Tibial nerve (tissue), 4 donors: ENCODE measurements at regions not wholly inside any gene's neighbourhood (a gene's known extent, or its start where the extent isn't known, plus 50 kb on each side); places are given as distances from the start of the nearest gene placed in this dataset.

Source experiments
- DNase-seq, 2 donors: peaks; one replicate each; pipeline ENCODE4 v3.0.0-alpha.2; 2019; ENCODE audit warnings: low spot score in 2 of 2
- H3K27ac ChIP-seq, 4 donors: fragments of 200-600 bp; sonication (generic) in 3 of 4; one replicate each; pipeline ENCODE4 v1.5.1; 2017 to 2019; ENCODE audit warnings: mild to moderate bottlenecking in 1 of 4
- H3K27me3 ChIP-seq, 2 donors: fragments of 200-600 bp; sonication (generic) in 1 of 2; one replicate each; pipeline versions ENCODE4 v1.5.1 to v1.6.0; 2017 to 2019
- H3K36me3 ChIP-seq, 3 donors: fragments of 200-600 bp; sonication (generic); one replicate each; pipeline ENCODE4 v1.5.1; 2018 to 2019
- H3K4me1 ChIP-seq, 4 donors: fragments of 200-600 bp; sonication (generic) in 3 of 4; one replicate each; pipeline ENCODE4 v1.5.1; 2017 to 2019
- H3K4me3 ChIP-seq, 4 donors: fragments of 200-600 bp; sonication (generic) in 3 of 4; one replicate each; pipeline ENCODE4 v1.5.1; 2017 to 2019; ENCODE audit warnings: mild to moderate bottlenecking in 1 of 4, moderate library complexity in 1 of 4
- H3K9me3 ChIP-seq, 4 donors: fragments of 200-600 bp; sonication (generic) in 3 of 4; one replicate each; pipeline ENCODE4 v1.5.1; 2017 to 2019
- EP300 ChIP-seq, 2 donors: sonication (generic); formaldehyde crosslinking; IDR thresholded peaks; one replicate each; pipeline ENCODE4 v1.6.1; 2017; ENCODE audit warnings: antibody characterized with exemption in 2 of 2, mild to moderate bottlenecking in 1 of 2
- POLR2A ChIP-seq, 2 donors: fragments of 450-650 bp; IDR thresholded peaks; one replicate each; pipeline ENCODE4 v1.6.1; 2017; ENCODE audit warnings: antibody characterized with exemption in 2 of 2, mild to moderate bottlenecking in 2 of 2, moderate library complexity in 2 of 2
- WGBS, 2 donors: methylation state at CpG; one replicate each; pipeline ENCODE4 v1.1.5; 2018; 5-methylcytosine and 5-hydroxymethylcytosine counted together
- TF ChIP-seq, protein P1 (sequence below), 5 experiments: fragments of 200-600 bp in 3 of 5; fragments of 450-650 bp in 2 of 5; sonication (generic) in 3 of 5; IDR thresholded peaks; one replicate each; pipeline ENCODE4 v1.5.1; 2016 to 2019; ENCODE audit warnings: antibody characterized with exemption in 5 of 5, mild to moderate bottlenecking in 3 of 5, moderate library complexity in 2 of 5

DNA sequence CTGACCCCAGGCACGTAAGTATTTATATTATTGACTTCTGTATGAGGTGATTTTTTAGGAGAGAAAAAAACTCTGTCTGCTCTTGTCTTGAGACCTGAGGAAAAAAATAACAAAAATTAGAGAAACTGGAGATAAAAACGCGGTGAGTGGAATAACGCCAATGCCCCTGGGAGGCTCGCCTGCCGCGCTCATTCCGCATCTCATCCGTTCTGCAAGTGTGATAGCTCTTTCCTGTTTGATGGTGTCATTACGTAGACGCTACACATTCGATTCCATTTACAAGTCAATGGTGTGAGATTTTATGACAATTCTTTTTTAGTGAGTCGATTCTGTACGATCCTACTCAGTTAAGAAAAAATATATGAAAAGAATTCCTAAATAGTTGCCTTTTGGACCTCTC lies 194.3 kb upstream of the SMIM21 start:
- no peak for TF ChIP-seq POLR2A (IDR thresholded peaks at IDR 0.05)
- TF ChIP-seq EP300 (IDR thresholded peaks at IDR 0.05) = no peak
- TF ChIP-seq, protein P1, sequence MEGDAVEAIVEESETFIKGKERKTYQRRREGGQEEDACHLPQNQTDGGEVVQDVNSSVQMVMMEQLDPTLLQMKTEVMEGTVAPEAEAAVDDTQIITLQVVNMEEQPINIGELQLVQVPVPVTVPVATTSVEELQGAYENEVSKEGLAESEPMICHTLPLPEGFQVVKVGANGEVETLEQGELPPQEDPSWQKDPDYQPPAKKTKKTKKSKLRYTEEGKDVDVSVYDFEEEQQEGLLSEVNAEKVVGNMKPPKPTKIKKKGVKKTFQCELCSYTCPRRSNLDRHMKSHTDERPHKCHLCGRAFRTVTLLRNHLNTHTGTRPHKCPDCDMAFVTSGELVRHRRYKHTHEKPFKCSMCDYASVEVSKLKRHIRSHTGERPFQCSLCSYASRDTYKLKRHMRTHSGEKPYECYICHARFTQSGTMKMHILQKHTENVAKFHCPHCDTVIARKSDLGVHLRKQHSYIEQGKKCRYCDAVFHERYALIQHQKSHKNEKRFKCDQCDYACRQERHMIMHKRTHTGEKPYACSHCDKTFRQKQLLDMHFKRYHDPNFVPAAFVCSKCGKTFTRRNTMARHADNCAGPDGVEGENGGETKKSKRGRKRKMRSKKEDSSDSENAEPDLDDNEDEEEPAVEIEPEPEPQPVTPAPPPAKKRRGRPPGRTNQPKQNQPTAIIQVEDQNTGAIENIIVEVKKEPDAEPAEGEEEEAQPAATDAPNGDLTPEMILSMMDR (IDR thresholded peaks at IDR 0.05) = no peak
- Histone ChIP-seq H3K27me3 (no peaks in the 10 kb centered on the region), H3K27ac (no peak overlapping the region), H3K4me1 (no peaks in the 10 kb centered on the region), H3K36me3 (no peaks in the 10 kb centered on the region), H3K4me3 (no peak overlapping the region), H3K9me3 (peaks cover 0 to 4% (median 0%) of the 10 kb centered on the region in 4 donors)
- 77 to 90% methylated on average over 14 of the region's 14 CpGs for WGBS, 2 donors
- no peak for DNase-seq

DNA sequence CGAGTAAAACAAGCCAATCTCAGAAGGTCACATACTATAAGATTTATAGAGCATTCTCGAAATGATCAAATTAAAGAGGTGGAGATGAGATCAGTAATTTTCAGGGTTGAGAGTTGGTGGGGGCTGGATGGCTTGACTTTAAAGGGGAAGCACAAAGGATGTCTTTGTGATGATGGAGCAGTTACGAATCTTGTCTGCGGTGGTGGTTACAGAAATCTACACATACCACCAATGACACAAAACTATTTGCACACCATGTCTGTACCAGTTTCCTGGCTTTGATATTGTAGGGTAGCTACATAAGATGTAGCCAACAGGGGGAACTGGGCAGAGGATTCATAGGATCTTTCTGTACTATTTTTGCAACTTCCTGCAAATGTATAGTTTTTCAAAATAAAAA lies 190.6 kb upstream of the SMIM21 start:
- TF ChIP-seq EP300 (IDR thresholded peaks at IDR 0.05) = no peak
- TF ChIP-seq POLR2A (IDR thresholded peaks at IDR 0.05) = no peak
- TF ChIP-seq, protein P1 (IDR thresholded peaks at IDR 0.05) = no peak
- peaks cover 0 to 4% (median 0%) of the 10 kb centered on the region in 4 donors for H3K9me3 ChIP-seq
- no peak overlapping the region for H3K27ac ChIP-seq
- no peaks in the 10 kb centered on the region for H3K27me3 ChIP-seq
- 53 to 54% methylated on average over 4 of the region's 4 CpGs for WGBS, 2 donors
- no peak for DNase-seq
- H3K4me1 ChIP-seq = no peaks in the 10 kb centered on the region
- no peak overlapping the region for H3K4me3 ChIP-seq
- no peaks in the 10 kb centered on the region for H3K36me3 ChIP-seq

- DNase-seq = no peak
- no peak overlapping the region for H3K27ac ChIP-seq
- no peaks in the 10 kb centered on the region for H3K36me3 ChIP-seq
- no peak overlapping the region for H3K4me3 ChIP-seq
- WGBS, 2 donors = 10 to 18% methylated on average over 5 of the region's 5 CpGs
- H3K27me3 ChIP-seq = no peaks in the 10 kb centered on the region
- TF ChIP-seq POLR2A (IDR thresholded peaks at IDR 0.05) (no peak), EP300 (IDR thresholded peaks at IDR 0.05) (no peak)
- TF ChIP-seq, protein P1 (IDR thresholded peaks at IDR 0.05) = no peak
- H3K4me1 ChIP-seq = no peaks in the 10 kb centered on the region
- H3K9me3 ChIP-seq = no peaks in the 10 kb centered on the region
Measured at GRCh38 chr18:75612456-75612855, 185.0 kb upstream of the SMIM21 start.

GRCh38 chr18:75607701-75608100 lies 180.2 kb upstream of the SMIM21 start:
- Histone ChIP-seq H3K4me3 (no peak overlapping the region), H3K27me3 (no peaks in the 10 kb centered on the region), H3K36me3 (no peaks in the 10 kb centered on the region), H3K9me3 (no peaks in the 10 kb centered on the region), H3K27ac (no peak overlapping the region), H3K4me1 (no peaks in the 10 kb centered on the region)
- no peak for DNase-seq
- 53 to 55% methylated on average over 2 of the region's 2 CpGs for WGBS, 2 donors
- no peak for TF ChIP-seq POLR2A (IDR thresholded peaks at IDR 0.05)
- TF ChIP-seq, protein P1 (IDR thresholded peaks at IDR 0.05) = no peak

GRCh38 chr18:75592527-75592926 lies 165.0 kb upstream of the SMIM21 start:
- H3K4me3 ChIP-seq = no peak overlapping the region
- no peaks in the 10 kb centered on the region for H3K27me3 ChIP-seq
- peaks cover 0 to 30% (median 12%) of the 10 kb centered on the region in 4 donors for H3K9me3 ChIP-seq
- H3K36me3 ChIP-seq = no peaks in the 10 kb centered on the region
- H3K4me1 ChIP-seq = no peaks in the 10 kb centered on the region
- TF ChIP-seq, protein P1 (IDR thresholded peaks at IDR 0.05) = no peak
- TF ChIP-seq POLR2A (IDR thresholded peaks at IDR 0.05) = no peak
- no peak for TF ChIP-seq EP300 (IDR thresholded peaks at IDR 0.05)
- no peak for DNase-seq
- 88 to 95% methylated on average over 3 of the region's 3 CpGs for WGBS, 2 donors
- H3K27ac ChIP-seq = no peak overlapping the region
